DMS79 (cell line): ENCODE measurements at regions not wholly inside any gene's neighbourhood (a gene's known extent, or its start where the extent isn't known, plus 50 kb on each side); places are given as distances from the start of the nearest gene placed in this dataset.

ENCODE experiments used
- DNase-seq: peaks from one replicate; lab custom pipeline; 2025; lab: John Stamatoyannopoulos, UW

- no peak for DNase-seq
Observed at GRCh38 chr9:78566521-78566920, 269.6 kb downstream of the PSAT1 start.

GRCh38 chr9:78566948-78567675 is 270.2 kb downstream of the PSAT1 start:
- no peak for DNase-seq

GRCh38 chr9:78567693-78568092 is 270.8 kb downstream of the PSAT1 start:
- DNase-seq = no peak

- DNase-seq = no peak
Observed at GRCh38 chr9:78568774-78569173, 271.8 kb downstream of the PSAT1 start.

- no peak for DNase-seq
Observed at GRCh38 chr9:78572266-78572665, 275.3 kb downstream of the PSAT1 start.

DNA sequence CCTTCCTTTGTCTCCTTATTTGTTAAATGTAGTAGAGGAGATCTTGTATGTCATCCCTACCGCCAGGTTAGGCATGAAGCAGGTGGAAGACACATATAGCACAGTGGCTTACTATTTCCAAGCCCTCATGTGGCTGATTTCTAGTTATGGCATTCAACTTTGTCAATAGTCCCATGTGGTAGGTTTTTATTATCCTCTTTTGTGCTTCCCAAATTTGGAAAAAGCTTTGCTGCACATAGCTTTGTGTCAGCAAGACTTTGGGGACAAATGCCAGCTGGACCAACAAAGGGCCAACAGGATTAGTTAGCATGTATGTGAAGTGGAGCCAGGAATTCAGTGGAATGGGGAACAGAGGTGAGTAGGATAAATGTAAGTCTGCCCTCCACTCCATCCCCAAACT is 276.3 kb downstream of the PSAT1 start:
- DNase-seq = no peak

DNA sequence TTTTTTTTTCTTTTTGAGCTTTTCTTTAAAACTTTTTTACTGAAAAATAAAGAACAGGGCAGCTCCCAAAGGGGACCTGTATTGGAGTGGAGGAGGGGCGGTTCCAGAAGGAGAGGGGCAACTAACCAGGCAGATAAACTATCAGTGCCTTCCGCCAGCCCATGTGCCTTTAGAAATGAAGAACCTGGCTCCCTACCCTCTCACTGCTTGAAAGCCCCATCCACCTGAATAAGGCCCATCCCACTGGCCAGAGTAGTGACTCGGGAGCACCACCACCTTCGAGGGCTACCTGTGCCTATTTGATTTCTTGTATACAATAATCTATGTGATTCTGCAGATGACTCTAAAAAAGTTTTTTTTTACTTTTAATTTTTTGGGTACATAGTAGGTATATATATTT is 276.7 kb downstream of the PSAT1 start:
- DNase-seq = no peak

DNA sequence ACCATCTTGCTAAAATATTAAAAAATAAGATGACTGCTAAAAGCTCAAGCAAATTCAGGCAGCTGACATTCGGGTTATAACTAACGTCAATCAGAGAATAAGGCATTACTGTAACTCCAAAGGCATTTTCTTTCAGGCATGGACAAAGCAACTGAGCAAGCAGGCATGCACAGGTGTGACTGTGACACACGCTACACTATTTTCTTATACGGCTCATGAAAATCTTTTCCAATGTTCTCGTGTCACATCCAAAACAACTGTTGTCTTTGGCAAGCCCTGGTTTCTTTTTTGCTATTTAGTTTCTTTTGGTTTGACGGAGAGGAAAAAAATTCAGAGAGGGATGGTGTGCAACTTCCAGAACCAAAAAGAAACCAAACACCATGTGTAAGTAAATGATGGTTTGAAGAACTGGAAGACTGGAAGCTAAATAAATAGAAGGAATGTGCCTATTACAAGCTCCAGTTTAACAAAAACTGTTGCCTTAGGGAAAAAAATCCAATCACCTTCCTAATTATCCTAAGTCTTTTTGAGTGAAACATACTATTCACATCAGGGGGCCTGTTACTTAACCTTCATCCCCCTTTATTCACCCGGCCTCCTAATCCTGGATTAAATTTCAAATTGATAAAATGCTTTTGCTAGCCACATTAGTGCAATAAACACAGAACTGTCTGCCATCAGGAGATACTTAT is 277.6 kb downstream of the PSAT1 start:
- no peak for DNase-seq

- no peak for DNase-seq
Observed at GRCh38 chr9:78575081-78575480, 278.2 kb downstream of the PSAT1 start.

GRCh38 chr9:78575771-78576170 is 278.8 kb downstream of the PSAT1 start:
- DNase-seq = no peak

- no peak for DNase-seq
Observed at GRCh38 chr9:78577156-78577906, 280.4 kb downstream of the PSAT1 start.

DNA sequence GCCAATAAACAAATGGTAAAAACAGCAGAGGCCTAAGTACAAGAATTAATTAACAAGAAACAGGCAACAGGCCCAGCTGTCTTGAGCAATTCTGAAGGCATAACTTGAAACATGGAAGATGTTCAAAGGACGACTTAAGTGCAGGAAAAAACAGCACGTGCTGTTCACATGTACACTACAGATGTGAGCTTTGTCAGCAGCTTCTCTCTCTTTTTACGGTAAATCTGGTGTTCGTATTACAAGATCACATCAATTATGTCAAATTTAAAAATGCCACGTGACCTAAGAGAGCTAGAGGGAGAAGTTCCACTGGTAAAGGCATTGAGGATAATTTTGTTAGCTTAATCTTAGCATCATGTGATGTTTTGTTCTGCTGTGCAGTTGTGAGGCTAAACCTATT is 281.1 kb downstream of the PSAT1 start:
- no peak for DNase-seq

GRCh38 chr9:78582821-78583220 is 285.9 kb downstream of the PSAT1 start:
- no peak for DNase-seq

GRCh38 chr9:78584589-78584988 is 287.7 kb downstream of the PSAT1 start:
- DNase-seq = no peak

- DNase-seq = no peak
Observed at GRCh38 chr9:78585909-78586308, 289.0 kb downstream of the PSAT1 start.

- no peak for DNase-seq
Observed at GRCh38 chr9:78590068-78590467, 293.1 kb downstream of the PSAT1 start.

- DNase-seq = no peak
Observed at GRCh38 chr9:78592811-78593210, 295.9 kb downstream of the PSAT1 start.

DNA sequence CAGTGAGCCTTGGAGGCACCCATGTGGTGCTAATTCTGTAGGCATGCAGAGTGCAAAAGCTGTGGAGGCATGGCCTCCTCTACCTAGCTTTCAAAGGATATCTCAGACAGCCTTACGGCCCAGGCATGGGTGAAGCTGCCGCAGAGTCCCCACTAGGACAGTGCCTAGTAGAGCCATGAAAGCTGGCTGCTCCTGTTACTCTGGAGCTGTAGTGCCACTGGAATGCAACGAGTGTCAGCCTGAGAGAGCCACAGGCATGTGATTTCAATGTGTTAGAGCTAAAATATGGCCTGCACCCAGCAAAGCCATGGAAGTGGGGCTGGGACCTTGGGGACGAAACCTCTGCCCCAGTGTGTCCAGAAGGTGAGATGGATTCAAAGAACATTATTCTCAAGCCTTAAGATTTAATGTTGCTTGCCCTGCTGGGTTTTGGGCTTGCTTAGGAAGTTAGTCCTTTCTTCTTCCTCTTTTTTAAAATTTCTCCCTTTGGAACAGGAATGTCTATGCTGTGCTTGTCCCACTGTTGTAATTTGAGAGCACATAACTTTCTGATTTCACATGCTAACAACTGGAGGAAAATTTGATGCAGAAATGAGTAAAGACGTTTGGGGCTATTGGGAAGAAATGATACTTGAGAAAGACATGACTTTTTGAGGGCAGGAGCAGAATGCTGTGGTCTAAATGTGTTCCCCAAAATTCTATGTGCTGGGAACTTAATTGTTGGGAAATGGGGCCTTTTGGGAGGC is 298.4 kb downstream of the PSAT1 start:
- no peak for DNase-seq

GRCh38 chr9:78596346-78596745 is 299.4 kb downstream of the PSAT1 start:
- no peak for DNase-seq

DNA sequence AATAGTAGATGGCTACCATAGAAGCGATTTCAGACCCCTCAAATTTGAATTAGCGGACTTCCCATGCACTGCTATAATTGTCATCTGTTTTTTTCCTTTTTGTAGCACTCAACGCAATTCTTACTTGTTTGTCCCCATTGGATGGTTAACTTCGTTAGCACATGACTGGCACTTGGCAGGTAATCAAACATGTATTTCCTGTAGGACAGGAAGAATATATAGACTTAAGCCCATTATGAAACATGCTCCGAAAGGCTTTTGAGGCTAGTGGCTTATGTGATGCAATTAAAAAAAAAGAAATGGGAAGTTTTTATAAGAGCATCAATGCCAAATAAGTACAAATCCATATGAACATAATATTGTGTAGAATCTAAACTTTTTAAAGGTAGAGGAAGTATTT is 301.2 kb downstream of the PSAT1 start:
- DNase-seq = no peak

DNA sequence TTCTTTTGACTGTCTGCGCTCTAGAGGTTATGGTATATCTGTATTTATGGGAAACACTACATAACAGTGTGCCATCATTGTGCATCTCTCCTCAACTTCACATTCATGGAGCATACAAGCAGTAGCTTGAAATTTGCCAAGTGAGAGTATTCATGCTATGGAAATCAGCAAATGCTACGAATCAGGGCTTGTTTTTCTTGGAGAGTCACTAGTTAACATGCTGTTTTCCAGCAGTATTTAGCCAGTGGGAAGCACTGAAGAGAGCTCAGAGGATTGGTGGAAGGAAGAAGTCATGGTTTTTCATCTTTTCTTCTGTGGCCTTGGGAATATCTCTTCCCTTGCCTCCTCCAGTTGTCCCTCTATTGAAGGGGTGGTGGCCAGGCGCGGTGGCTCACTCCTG is 303.0 kb downstream of the PSAT1 start:
- no peak for DNase-seq

DNA sequence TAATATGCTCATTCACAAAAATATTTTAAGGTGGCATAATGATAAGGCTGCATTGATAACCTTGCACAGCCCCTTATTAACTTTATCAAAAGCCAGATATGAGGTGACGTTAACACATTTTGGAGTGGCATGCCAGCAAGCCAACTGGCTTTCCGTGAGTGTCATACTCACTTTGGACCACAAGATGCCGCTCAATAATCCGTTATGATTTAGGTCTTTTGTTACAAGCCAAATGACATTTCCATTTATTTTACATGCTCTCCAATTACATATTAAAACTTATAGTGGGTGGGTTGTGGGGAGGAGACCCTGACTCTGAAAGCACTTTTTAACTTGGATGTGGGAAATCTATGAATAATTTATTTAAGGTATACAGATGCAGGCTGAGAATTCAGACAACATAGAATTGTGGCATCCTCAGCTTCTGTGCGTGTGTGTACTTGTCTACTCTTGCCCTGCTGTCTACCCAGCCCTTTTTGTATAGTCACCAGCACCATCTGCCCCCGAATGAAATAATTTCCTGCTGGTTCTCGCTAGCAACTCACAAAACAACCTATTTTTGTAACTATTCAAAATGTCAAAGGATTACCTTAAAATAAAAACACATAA is 305.1 kb downstream of the PSAT1 start:
- DNase-seq = peak; percentile 3
